Panc1 (cell line): ENCODE measurements at regions not wholly inside any gene's neighbourhood (a gene's known extent, or its start where the extent isn't known, plus 50 kb on each side); places are given as distances from the start of the nearest gene placed in this dataset.
"Not testable (repeated sequence)": the region's sequence is repeated elsewhere in the genome, so short reads cannot be mapped to it uniquely, and the experiment has no call there.

Source experiments
- POLR2AphosphoS5 ChIP-seq: IDR thresholded peaks from 2 replicates; pipeline ENCODE4 v1.6.1; 2012; ENCODE audit warnings: mild to moderate bottlenecking, low read depth, low read length, moderate library complexity
- SIN3A ChIP-seq: IDR thresholded peaks from 2 replicates; pipeline ENCODE4 v1.6.1; 2012; ENCODE audit warnings: low read depth, mild to moderate bottlenecking, low read length, moderate library complexity, borderline replicate concordance; ENCODE audit not compliant: insufficient read depth
- TCF7L2 ChIP-seq: IDR thresholded peaks from 2 replicates; pipeline ENCODE4 v1.6.1; 2011; ENCODE audit warnings: mild to moderate bottlenecking, low read depth, low read length, inconsistent platforms
- TF ChIP-seq, protein P1 (sequence below): fragments of 450-650 bp; IDR thresholded peaks from 2 replicates; pipeline ENCODE4 v1.5.1; 2017; ENCODE audit warnings: mild to moderate bottlenecking
- TF ChIP-seq, protein P2 (sequence below), 2 experiments: IDR thresholded peaks; 2 replicates each; pipeline ENCODE4 v1.6.1; 2011 to 2012; ENCODE audit warnings: low read depth in 2 of 2, control low read depth in 1 of 2, low read length in 1 of 2, mild to moderate bottlenecking in 1 of 2, moderate library complexity in 1 of 2; ENCODE audit not compliant: insufficient read depth in 1 of 2

DNA sequence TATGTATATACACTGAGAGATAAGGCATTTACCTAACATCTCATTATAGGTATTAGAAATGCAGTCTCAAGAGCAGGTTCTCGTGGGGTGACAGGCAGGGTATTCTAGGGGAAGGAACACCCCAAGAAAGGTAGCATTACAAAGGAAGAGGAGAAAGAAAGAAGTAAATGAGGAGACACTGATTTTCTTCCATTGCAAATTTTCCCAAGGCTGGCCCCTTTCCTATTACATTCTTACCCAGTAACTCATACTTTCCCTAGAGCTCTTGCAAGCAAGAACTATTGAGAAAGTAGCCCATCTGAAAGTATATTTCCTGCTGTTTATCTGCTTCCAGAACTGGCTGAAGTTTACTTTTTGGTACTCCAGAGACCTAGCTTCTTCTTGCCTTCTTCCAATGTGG, 287.0 kb downstream of the ZNF326 start:
- TF ChIP-seq, protein P1, sequence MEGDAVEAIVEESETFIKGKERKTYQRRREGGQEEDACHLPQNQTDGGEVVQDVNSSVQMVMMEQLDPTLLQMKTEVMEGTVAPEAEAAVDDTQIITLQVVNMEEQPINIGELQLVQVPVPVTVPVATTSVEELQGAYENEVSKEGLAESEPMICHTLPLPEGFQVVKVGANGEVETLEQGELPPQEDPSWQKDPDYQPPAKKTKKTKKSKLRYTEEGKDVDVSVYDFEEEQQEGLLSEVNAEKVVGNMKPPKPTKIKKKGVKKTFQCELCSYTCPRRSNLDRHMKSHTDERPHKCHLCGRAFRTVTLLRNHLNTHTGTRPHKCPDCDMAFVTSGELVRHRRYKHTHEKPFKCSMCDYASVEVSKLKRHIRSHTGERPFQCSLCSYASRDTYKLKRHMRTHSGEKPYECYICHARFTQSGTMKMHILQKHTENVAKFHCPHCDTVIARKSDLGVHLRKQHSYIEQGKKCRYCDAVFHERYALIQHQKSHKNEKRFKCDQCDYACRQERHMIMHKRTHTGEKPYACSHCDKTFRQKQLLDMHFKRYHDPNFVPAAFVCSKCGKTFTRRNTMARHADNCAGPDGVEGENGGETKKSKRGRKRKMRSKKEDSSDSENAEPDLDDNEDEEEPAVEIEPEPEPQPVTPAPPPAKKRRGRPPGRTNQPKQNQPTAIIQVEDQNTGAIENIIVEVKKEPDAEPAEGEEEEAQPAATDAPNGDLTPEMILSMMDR: not testable (repeated sequence)
- TF ChIP-seq TCF7L2, POLR2AphosphoS5, SIN3A: not testable (repeated sequence)
- TF ChIP-seq, protein P2, sequence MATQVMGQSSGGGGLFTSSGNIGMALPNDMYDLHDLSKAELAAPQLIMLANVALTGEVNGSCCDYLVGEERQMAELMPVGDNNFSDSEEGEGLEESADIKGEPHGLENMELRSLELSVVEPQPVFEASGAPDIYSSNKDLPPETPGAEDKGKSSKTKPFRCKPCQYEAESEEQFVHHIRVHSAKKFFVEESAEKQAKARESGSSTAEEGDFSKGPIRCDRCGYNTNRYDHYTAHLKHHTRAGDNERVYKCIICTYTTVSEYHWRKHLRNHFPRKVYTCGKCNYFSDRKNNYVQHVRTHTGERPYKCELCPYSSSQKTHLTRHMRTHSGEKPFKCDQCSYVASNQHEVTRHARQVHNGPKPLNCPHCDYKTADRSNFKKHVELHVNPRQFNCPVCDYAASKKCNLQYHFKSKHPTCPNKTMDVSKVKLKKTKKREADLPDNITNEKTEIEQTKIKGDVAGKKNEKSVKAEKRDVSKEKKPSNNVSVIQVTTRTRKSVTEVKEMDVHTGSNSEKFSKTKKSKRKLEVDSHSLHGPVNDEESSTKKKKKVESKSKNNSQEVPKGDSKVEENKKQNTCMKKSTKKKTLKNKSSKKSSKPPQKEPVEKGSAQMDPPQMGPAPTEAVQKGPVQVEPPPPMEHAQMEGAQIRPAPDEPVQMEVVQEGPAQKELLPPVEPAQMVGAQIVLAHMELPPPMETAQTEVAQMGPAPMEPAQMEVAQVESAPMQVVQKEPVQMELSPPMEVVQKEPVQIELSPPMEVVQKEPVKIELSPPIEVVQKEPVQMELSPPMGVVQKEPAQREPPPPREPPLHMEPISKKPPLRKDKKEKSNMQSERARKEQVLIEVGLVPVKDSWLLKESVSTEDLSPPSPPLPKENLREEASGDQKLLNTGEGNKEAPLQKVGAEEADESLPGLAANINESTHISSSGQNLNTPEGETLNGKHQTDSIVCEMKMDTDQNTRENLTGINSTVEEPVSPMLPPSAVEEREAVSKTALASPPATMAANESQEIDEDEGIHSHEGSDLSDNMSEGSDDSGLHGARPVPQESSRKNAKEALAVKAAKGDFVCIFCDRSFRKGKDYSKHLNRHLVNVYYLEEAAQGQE (IDR thresholded peaks at IDR 0.05; ENCODE audit: insufficient read depth in 1 of 2, low read depth in 2 of 2, low read length in 1 of 2): not testable (repeated sequence)
